Thyroid gland (tissue), 4 donors: ENCODE measurements at regions not wholly inside any gene's neighbourhood (a gene's known extent, or its start where the extent isn't known, plus 50 kb on each side); places are given as distances from the start of the nearest gene placed in this dataset.
"Not testable (repeated sequence)": the region's sequence is repeated elsewhere in the genome, so short reads cannot be mapped to it uniquely, and the experiment has no call there.

Source experiments
- DNase-seq, 2 donors: peaks; one replicate each; pipeline ENCODE4 v3.0.0-alpha.2; 2019
- H3K27ac ChIP-seq, 3 donors: fragments of 200-600 bp; sonication (generic); 1 replicate in 2 of 3; 2 replicates in 1 of 3; pipeline ENCODE4 v1.5.1; 2016 to 2019; ENCODE audit warnings: mild to moderate bottlenecking in 1 of 3, moderate library complexity in 1 of 3
- H3K27me3 ChIP-seq: fragments of 200-600 bp; sonication (generic); one replicate; pipeline ENCODE4 v1.5.1; 2019
- H3K36me3 ChIP-seq, 2 donors: fragments of 200-600 bp; sonication (generic); one replicate each; pipeline ENCODE4 v1.5.1; 2016 to 2019
- H3K4me1 ChIP-seq, 2 donors: fragments of 200-600 bp; sonication (generic); one replicate each; pipeline ENCODE4 v1.5.1; 2017 to 2019
- H3K4me3 ChIP-seq, 3 donors: fragments of 200-600 bp; sonication (generic); replicated peaks in 1 of 3; 1 replicate in 2 of 3; 2 replicates in 1 of 3; pipeline ENCODE4 v1.5.1; 2016; ENCODE audit warnings: mild to moderate bottlenecking in 1 of 3
- H3K9me3 ChIP-seq: fragments of 200-600 bp; sonication (generic); one replicate; pipeline ENCODE4 v1.5.1; 2017
- POLR2A ChIP-seq, 2 donors: fragments of 450-650 bp; IDR thresholded peaks; one replicate each; pipeline ENCODE4 v1.6.1; 2017; ENCODE audit warnings: antibody characterized with exemption in 2 of 2, mild to moderate bottlenecking in 2 of 2, moderate library complexity in 1 of 2
- WGBS, 2 donors: methylation state at CpG; one replicate each; pipeline ENCODE4 v1.1.5; 2017; 5-methylcytosine and 5-hydroxymethylcytosine counted together
- intact Hi-C: fragments of 100-400 bp; cut with DNase I; formaldehyde crosslinking; loops from one replicate; pipeline ENCODE4 v1.15.1; 2023
- TF ChIP-seq, protein P1 (sequence below), 6 experiments: fragments of 200-600 bp in 3 of 6; fragments of 450-650 bp in 3 of 6; sonication (generic) in 3 of 6; IDR thresholded peaks; one replicate each; pipeline ENCODE4 v1.5.1; 2016 to 2019; ENCODE audit warnings: antibody characterized with exemption in 6 of 6, mild to moderate bottlenecking in 2 of 6, inconsistent platforms in 1 of 6, moderate library complexity in 1 of 6

DNA sequence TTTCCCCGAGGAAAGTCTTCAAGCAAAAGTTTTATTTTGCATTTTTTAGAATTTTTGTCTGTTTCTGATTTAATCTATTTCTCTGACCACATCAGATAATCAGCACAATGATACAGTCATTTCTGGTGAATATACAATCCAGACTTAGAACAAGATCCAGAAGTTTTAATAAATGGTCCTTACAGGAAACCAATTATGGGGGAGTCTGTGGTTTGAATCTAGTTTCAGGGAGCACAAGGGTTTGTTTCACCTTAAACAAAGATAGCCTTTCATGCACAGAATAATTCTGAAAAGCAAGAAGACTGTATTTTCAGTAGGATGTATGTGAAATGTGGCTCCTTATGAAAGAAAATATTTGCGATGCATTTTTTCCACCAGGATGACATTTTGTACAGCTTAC, 158.5 kb upstream of the ARSJ start:
- Histone ChIP-seq H3K4me1 (no peaks in the 10 kb centered on the region), H3K9me3 (no peaks in the 10 kb centered on the region), H3K27me3 (no peaks in the 10 kb centered on the region), H3K4me3 (no peak overlapping the region), H3K36me3 (no peaks in the 10 kb centered on the region), H3K27ac (no peak overlapping the region)
- DNase-seq = no peak
- WGBS, 2 donors = 90 to 92% methylated on average over 2 of the region's 2 CpGs
- no peak for TF ChIP-seq POLR2A (IDR thresholded peaks at IDR 0.05)
- TF ChIP-seq, protein P1, sequence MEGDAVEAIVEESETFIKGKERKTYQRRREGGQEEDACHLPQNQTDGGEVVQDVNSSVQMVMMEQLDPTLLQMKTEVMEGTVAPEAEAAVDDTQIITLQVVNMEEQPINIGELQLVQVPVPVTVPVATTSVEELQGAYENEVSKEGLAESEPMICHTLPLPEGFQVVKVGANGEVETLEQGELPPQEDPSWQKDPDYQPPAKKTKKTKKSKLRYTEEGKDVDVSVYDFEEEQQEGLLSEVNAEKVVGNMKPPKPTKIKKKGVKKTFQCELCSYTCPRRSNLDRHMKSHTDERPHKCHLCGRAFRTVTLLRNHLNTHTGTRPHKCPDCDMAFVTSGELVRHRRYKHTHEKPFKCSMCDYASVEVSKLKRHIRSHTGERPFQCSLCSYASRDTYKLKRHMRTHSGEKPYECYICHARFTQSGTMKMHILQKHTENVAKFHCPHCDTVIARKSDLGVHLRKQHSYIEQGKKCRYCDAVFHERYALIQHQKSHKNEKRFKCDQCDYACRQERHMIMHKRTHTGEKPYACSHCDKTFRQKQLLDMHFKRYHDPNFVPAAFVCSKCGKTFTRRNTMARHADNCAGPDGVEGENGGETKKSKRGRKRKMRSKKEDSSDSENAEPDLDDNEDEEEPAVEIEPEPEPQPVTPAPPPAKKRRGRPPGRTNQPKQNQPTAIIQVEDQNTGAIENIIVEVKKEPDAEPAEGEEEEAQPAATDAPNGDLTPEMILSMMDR (IDR thresholded peaks at IDR 0.05) = no peak
- intact Hi-C loops = no loop called here

DNA sequence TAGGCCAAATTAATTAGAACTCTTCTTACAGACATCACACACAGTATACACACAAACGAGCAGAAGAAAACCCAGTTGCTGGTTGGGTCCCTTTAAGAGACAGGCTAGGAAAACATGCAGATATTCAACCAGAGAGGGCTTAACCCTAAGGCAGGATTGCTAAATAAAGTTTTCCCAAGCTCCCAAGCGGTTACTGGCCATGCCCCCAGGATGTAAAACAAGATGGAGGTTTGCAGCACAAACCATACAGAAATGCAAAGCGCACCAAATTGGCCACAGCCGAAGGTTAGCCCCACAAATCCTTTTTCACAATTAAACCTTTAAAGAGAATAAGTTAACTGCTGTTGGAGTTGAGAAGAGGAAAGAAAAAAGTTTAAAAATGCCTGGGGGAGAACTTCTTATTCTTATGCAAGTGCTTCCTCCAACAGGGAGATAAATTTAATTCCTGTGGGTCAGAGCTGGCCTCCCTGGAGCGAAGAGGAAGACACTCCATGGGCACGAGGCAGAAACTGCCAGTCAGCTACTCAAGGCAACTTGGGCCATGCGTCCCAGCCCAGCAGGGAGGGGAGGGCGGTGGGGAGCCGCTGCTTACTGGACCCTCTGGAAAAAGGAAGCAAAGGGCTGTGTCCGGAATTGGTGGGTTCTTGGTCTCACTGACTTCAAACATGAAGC, 167.6 kb upstream of the ARSJ start:
- intact Hi-C loops = no loop called here
- Histone ChIP-seq H3K4me3 (no peak overlapping the region), H3K27ac (no peak overlapping the region), H3K27me3 (no peaks in the 10 kb centered on the region), H3K36me3 (no peaks in the 10 kb centered on the region), H3K4me1 (no peaks in the 10 kb centered on the region), H3K9me3 (no peaks in the 10 kb centered on the region)
- DNase-seq = no peak
- 82 to 84% methylated on average over 10 of the region's 10 CpGs for WGBS, 2 donors
- TF ChIP-seq POLR2A (IDR thresholded peaks at IDR 0.05) = no peak

DNA sequence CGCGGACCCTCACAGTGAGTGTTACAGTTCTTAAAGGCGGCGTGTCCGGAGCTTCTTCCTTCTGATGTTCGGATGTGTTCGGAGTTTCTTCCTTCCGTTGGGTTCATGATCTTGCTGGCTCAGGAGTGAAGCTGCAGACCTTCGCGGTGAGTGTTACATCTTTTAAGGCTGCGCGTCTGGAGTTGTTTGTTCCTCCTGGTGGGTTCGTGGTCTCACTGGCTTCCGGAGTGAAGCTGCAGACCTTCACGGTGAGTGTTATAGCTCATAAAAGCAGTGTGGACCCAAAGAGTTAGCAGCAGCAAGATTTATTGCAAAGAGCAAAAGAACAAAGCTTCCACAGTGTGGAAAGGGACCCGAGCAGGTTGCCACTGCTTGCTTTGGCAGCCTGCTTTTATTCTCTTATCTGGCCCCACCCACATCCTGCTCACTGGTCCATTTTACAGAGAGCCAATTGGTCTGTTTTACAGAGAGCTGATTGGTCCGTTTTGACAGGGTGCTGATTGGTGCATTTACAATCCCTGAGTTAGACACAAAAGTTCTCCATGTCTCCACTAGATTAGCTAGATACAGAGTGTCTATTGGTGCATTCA, 168.3 kb upstream of the ARSJ start:
- H3K27ac ChIP-seq, H3K4me3 ChIP-seq, DNase-seq, H3K4me1 ChIP-seq, H3K36me3 ChIP-seq, H3K9me3 ChIP-seq, intact Hi-C loops, H3K27me3 ChIP-seq: not testable (repeated sequence)
- 91 to 93% methylated on average over 17 of the region's 17 CpGs for WGBS, 2 donors

DNA sequence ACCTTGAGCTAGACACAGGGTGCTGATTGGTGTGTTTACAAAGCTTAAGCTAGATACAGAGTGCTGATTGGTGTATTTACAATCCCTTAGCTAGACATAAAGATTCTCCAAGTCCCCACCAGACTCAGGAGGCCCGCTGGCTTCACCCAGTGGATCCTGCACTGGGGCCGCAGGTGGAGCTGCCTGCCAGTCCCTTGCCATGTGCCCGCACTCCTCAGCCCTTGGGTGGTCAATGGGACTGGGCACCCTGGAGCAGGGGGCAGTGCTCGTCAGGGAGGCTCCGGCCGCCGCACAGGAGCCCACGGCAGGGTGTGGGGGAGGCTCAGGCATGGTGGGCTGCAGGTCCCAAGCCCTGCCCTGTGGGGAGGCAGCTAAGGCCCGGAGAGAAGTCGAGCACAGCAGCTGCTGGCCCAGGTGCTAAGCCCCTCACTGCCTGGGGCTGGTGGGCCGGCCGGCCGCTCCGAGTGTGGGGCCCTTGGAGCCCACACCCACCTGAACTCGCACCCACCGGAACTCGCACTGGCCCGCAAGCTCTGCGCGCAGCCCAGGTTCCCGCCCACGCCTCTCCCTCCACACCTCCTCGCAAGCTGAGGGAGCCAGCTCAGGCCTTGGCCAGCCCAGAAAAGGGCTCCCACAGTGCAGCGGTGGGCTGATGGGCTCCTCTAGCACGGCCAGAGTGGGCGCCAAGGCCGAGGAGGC, 169.1 kb upstream of the ARSJ start:
- DNase-seq, H3K9me3 ChIP-seq, H3K4me1 ChIP-seq, H3K36me3 ChIP-seq, H3K27me3 ChIP-seq, H3K4me3 ChIP-seq, H3K27ac ChIP-seq, intact Hi-C loops: not testable (repeated sequence)
- WGBS, 2 donors = 88 to 94% methylated on average over 7 to 13 of the region's 27 CpGs

DNA sequence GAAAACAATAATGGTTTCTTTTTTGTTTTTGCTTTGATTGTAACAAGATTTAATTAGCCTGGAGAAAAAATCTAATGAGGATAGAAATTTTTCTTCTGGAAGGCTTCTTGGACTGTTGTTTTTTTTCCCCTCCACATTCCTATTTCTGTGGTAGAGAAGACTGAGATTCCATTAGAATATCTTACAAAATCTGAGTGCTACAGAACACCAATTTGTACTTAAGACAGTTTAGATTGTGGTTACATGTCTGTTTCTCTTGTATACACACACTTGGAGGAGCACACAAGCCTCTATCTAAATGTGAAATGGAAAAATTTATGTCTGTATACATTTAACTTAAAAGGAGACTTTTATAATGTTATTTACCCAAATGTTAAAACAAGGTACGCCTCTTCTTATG, 176.9 kb upstream of the ARSJ start:
- no peaks in the 10 kb centered on the region for H3K9me3 ChIP-seq
- no peaks in the 10 kb centered on the region for H3K36me3 ChIP-seq
- H3K4me1 ChIP-seq = no peaks in the 10 kb centered on the region
- WGBS, 2 donors = 85 to 90% methylated on average over 1 of the region's 1 CpG
- intact Hi-C loops = no loop called here
- no peak for TF ChIP-seq POLR2A (IDR thresholded peaks at IDR 0.05)
- TF ChIP-seq, protein P1 (IDR thresholded peaks at IDR 0.05) = no peak
- DNase-seq = no peak
- H3K4me3 ChIP-seq = no peak overlapping the region
- no peak overlapping the region for H3K27ac ChIP-seq
- no peaks in the 10 kb centered on the region for H3K27me3 ChIP-seq

DNA sequence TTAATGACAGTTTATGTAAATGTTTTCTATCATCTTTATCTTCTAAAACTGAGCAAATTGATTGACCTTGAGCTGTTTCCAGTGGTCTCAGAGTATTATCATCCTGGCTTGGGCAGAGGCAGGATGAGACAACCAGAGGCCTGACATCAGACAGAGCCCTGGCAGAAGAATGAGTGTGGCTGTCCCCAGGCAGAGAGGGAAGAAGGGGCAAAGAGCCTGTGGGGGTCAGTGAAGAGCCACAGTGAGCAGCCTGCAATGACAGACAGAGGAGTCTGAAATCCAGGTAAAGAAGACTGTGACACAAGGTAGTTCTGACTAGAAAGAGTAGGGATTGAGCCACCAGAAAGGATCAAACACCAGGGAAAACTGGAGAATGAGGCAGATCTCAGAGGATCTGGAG, 182.4 kb upstream of the ARSJ start:
- H3K27ac ChIP-seq = no peak overlapping the region

More for the DNA sequence above, 182.4 kb upstream of the ARSJ start:
- no peaks in the 10 kb centered on the region for H3K27me3 ChIP-seq
- H3K4me3 ChIP-seq = no peak overlapping the region
- intact Hi-C loops = no loop called here
- DNase-seq = no peak
- no peaks in the 10 kb centered on the region for H3K36me3 ChIP-seq
- no peaks in the 10 kb centered on the region for H3K9me3 ChIP-seq
- TF ChIP-seq, protein P1 (IDR thresholded peaks at IDR 0.05) = no peak
- TF ChIP-seq POLR2A (IDR thresholded peaks at IDR 0.05) = no peak
- no peaks in the 10 kb centered on the region for H3K4me1 ChIP-seq
